Mesenchymal stem cell (in vitro differentiated cells and primary cell): ENCODE measurements at regions not wholly inside any gene's neighbourhood (a gene's known extent, or its start where the extent isn't known, plus 50 kb on each side); places are given as distances from the start of the nearest gene placed in this dataset.

Source experiments
- DNase-seq: peaks from one replicate; pipeline ENCODE4 v3.0.0-alpha.2; 2013
- H2AFZ ChIP-seq: one replicate; pipeline ENCODE4 v1.6.1; 2013; ENCODE audit warnings: low read depth, mild to moderate bottlenecking, control low read depth, inconsistent platforms, low read length, moderate library complexity
- H2AK5ac ChIP-seq: 2 replicates; pipeline ENCODE4 v1.6.1; 2013; ENCODE audit warnings: low read length, moderate library complexity, mild to moderate bottlenecking, inconsistent platforms; ENCODE audit not compliant: severe bottlenecking
- H2BK120ac ChIP-seq: one replicate; pipeline ENCODE4 v1.6.1; 2013; ENCODE audit warnings: low read depth, mild to moderate bottlenecking, inconsistent platforms, low read length, moderate library complexity
- H2BK12ac ChIP-seq, 2 experiments: one replicate each; pipeline ENCODE4 v1.6.1; 2013; ENCODE audit warnings: inconsistent platforms in 2 of 2, low read length in 2 of 2, mild to moderate bottlenecking in 2 of 2, moderate library complexity in 2 of 2, control low read depth in 1 of 2
- H2BK15ac ChIP-seq: one replicate; pipeline ENCODE4 v1.6.1; 2013; ENCODE audit warnings: mild to moderate bottlenecking, low read depth, inconsistent platforms; ENCODE audit not compliant: poor library complexity, severe bottlenecking
- H2BK5ac ChIP-seq: 2 replicates; pipeline ENCODE4 v1.6.1; 2013; ENCODE audit warnings: low read depth, mild to moderate bottlenecking, low read length, control low read depth, inconsistent platforms; ENCODE audit not compliant: poor library complexity, severe bottlenecking
- H3K14ac ChIP-seq, 2 experiments: one replicate each; pipeline ENCODE4 v1.6.1; 2013; ENCODE audit warnings: inconsistent platforms in 2 of 2, low read length in 2 of 2, control low read depth in 1 of 2, mild to moderate bottlenecking in 1 of 2, moderate library complexity in 1 of 2
- H3K18ac ChIP-seq, 2 experiments: one replicate each; pipeline ENCODE4 v1.6.1; 2013; ENCODE audit warnings: inconsistent platforms in 2 of 2, low read length in 2 of 2, control low read depth in 1 of 2, low read depth in 1 of 2, mild to moderate bottlenecking in 1 of 2
- H3K23ac ChIP-seq, 2 experiments: one replicate each; pipeline ENCODE4 v1.6.1; 2013; ENCODE audit warnings: inconsistent platforms in 2 of 2, low read length in 2 of 2, mild to moderate bottlenecking in 2 of 2, moderate library complexity in 2 of 2, control low read depth in 1 of 2
- H3K27ac ChIP-seq: 2 replicates; pipeline ENCODE4 v1.5.1; 2013; ENCODE audit warnings: mild to moderate bottlenecking, moderate library complexity, low read length, control low read depth, inconsistent platforms; ENCODE audit not compliant: poor library complexity, severe bottlenecking
- H3K27me3 ChIP-seq, 2 experiments: 2 replicates each; pipeline versions ENCODE4 v1.6.1 to v1.7.0; 2013; ENCODE audit warnings: low read length in 2 of 2, mild to moderate bottlenecking in 2 of 2, moderate library complexity in 2 of 2, control low read depth in 1 of 2, inconsistent platforms in 1 of 2; ENCODE audit not compliant: control insufficient read depth in 1 of 2, insufficient read depth in 1 of 2
- H3K36me3 ChIP-seq, 2 experiments: 2 replicates each; pipeline versions ENCODE4 v1.6.1 to v1.7.0; 2013; ENCODE audit warnings: low read length in 2 of 2, control low read depth in 1 of 2, inconsistent platforms in 1 of 2, low read depth in 1 of 2, mild to moderate bottlenecking in 1 of 2; ENCODE audit not compliant: insufficient read depth in 2 of 2, control insufficient read depth in 1 of 2
- H3K4ac ChIP-seq, 2 experiments: one replicate each; pipeline ENCODE4 v1.6.1; 2013; ENCODE audit warnings: inconsistent platforms in 2 of 2, low read length in 2 of 2, mild to moderate bottlenecking in 2 of 2, moderate library complexity in 2 of 2, control low read depth in 1 of 2, low read depth in 1 of 2
- H3K4me1 ChIP-seq: 2 replicates; pipeline ENCODE4 v1.6.1; 2013; ENCODE audit warnings: low read depth, low read length, control low read depth; ENCODE audit not compliant: control insufficient read depth, insufficient read depth
- H3K4me2 ChIP-seq: 2 replicates; pipeline ENCODE4 v1.6.1; 2013; ENCODE audit warnings: low read length, mild to moderate bottlenecking, inconsistent platforms; ENCODE audit not compliant: poor library complexity, severe bottlenecking
- H3K4me3 ChIP-seq, 2 experiments: 2 replicates each; pipeline versions ENCODE4 v1.5.1 to v1.7.0; 2013; ENCODE audit warnings: low read length in 2 of 2, mild to moderate bottlenecking in 2 of 2, control low read depth in 1 of 2, low read depth in 1 of 2; ENCODE audit not compliant: insufficient read depth in 1 of 2
- H3K79me1 ChIP-seq: replicated peaks from 2 replicates; pipeline ENCODE4 v1.6.1; 2013; ENCODE audit warnings: mild to moderate bottlenecking, control low read depth, low read length, inconsistent platforms; ENCODE audit not compliant: poor library complexity, severe bottlenecking
- H3K9ac ChIP-seq: 2 replicates; pipeline ENCODE4 v1.7.0; 2013; ENCODE audit warnings: mild to moderate bottlenecking, low read length, moderate library complexity
- H3K9me3 ChIP-seq: 2 replicates; pipeline ENCODE4 v1.7.0; 2013; ENCODE audit warnings: mild to moderate bottlenecking, low read length; ENCODE audit not compliant: control insufficient read depth
- H4K8ac ChIP-seq: one replicate; pipeline ENCODE4 v1.6.1; 2013; ENCODE audit warnings: inconsistent platforms, mild to moderate bottlenecking, low read length, moderate library complexity
- H4K91ac ChIP-seq: one replicate; pipeline ENCODE4 v1.6.1; 2013; ENCODE audit warnings: mild to moderate bottlenecking, low read length, inconsistent platforms
- WGBS: methylation state at CpG from one replicate; pipeline ENCODE4 v1.1.7; 2013; ENCODE audit warnings: mixed read lengths; 5-methylcytosine and 5-hydroxymethylcytosine counted together

DNA sequence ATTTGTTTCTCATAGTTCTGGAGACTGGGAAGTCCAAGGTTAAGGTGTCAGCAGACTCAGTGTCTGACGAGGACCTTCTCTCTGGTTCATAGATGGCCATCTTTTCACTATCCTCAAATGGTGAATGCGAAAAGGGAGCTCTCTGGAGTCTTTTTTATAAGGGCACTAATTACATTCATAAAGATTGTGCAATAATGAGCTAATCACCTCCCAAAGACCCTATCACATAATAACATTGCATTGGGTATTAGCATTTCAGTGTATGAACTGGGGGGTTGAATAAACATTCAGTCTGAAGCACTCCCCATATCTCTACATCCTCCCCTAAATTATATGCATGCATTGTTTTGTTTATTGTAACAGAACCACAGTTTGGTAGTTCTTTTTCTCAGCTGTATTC lies 1086.5 kb downstream of the CDH11 start:
- Histone ChIP-seq H3K79me1 (no peaks in the 10 kb centered on the region), H3K18ac (no peak overlapping the region), H3K4ac (no peak overlapping the region), H2BK15ac (no peak overlapping the region), H3K23ac (no peak overlapping the region), H3K4me2 (no peak overlapping the region), H3K4me1 (no peaks in the 10 kb centered on the region), H2BK12ac (no peak overlapping the region), H2BK5ac (no peak overlapping the region), H3K9ac (no peak overlapping the region), H3K27me3 (no peaks in the 10 kb centered on the region), H3K4me3 (no peak overlapping the region), H4K8ac (no peak overlapping the region), H3K27ac (no peak overlapping the region), H3K14ac (no peak overlapping the region), H2AK5ac (no peak overlapping the region), H2AFZ (no peak overlapping the region), H4K91ac (no peak overlapping the region), H3K9me3 (peaks cover 3% of the 10 kb centered on the region), H2BK120ac (no peak overlapping the region), H3K36me3 (no peaks in the 10 kb centered on the region)
- DNase-seq = no peak
- no CpG with 5 or more reads among the region's 2 CpGs for WGBS

DNA sequence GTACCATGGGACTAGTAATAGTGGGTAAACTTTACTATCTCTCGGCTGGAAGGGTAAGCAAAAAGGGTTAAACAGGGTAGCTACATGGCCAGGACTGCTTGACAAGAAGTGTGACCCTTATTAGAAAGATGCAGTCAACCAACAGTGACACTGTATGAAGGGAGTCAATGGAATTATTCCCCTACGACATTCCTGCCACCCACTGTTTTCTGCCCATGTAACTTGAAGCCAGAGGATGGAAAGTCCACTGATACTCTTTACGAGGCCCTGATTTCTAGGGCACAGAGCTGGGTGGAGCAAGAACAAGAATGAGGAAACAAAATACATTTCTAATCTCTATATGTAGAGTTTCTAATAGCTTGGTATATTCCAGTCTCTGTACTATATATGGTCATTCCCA lies 1102.5 kb downstream of the CDH11 start:
- no peak overlapping the region for H3K14ac ChIP-seq
- H3K18ac ChIP-seq = no peak overlapping the region
- H3K9me3 ChIP-seq = no peaks in the 10 kb centered on the region
- H2BK12ac ChIP-seq = no peak overlapping the region
- WGBS = 78% methylated on average over 2 of the region's 3 CpGs
- no peak overlapping the region for H3K4ac ChIP-seq
- no peak overlapping the region for H2BK15ac ChIP-seq
- H2BK120ac ChIP-seq = no peak overlapping the region
- no peak overlapping the region for H2AK5ac ChIP-seq
- H3K9ac ChIP-seq = no peak overlapping the region
- no peaks in the 10 kb centered on the region for H3K36me3 ChIP-seq
- no peaks in the 10 kb centered on the region for H3K27me3 ChIP-seq
- no peak overlapping the region for H3K27ac ChIP-seq
- DNase-seq = no peak
- H3K4me3 ChIP-seq = no peak overlapping the region
- H3K4me1 ChIP-seq = no peaks in the 10 kb centered on the region
- H4K91ac ChIP-seq = no peak overlapping the region
- H2AFZ ChIP-seq = no peak overlapping the region
- no peak overlapping the region for H3K23ac ChIP-seq
- H4K8ac ChIP-seq = no peak overlapping the region
- no peak overlapping the region for H2BK5ac ChIP-seq
- no peak overlapping the region for H3K4me2 ChIP-seq
- H3K79me1 ChIP-seq = no peaks in the 10 kb centered on the region

DNA sequence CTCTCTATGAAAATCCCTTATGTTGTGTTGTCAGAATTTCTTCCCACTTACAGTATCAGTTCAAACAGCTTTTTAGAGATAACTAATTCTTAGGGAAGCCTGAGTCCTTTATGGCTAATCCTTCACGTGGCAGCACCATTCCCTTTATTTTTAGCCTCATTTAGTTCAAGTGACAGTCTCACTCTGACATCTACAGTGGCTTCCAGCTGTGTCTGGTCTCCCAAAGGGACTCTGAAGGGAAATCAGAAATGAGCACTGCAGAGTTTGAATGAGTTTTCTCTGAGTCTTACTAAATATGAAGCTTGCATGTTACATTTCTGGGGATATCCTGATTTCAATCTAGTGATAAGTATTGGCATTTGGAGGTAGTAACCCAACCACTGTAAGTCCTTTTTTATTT lies 1104.1 kb downstream of the CDH11 start:
- H3K14ac ChIP-seq = no peak overlapping the region
- H2AK5ac ChIP-seq = no peak overlapping the region
- no peak overlapping the region for H3K4me3 ChIP-seq
- no peaks in the 10 kb centered on the region for H3K27me3 ChIP-seq
- no peak overlapping the region for H2BK12ac ChIP-seq
- no peak overlapping the region for H3K4ac ChIP-seq
- no peaks in the 10 kb centered on the region for H3K4me1 ChIP-seq
- H3K27ac ChIP-seq = no peak overlapping the region
- H4K8ac ChIP-seq = no peak overlapping the region
- no peak overlapping the region for H2AFZ ChIP-seq
- no peaks in the 10 kb centered on the region for H3K9me3 ChIP-seq
- no peak for DNase-seq
- H4K91ac ChIP-seq = no peak overlapping the region
- H3K79me1 ChIP-seq = no peaks in the 10 kb centered on the region
- no peak overlapping the region for H2BK15ac ChIP-seq
- H2BK120ac ChIP-seq = no peak overlapping the region
- 10% methylated on average over 1 of the region's 1 CpG for WGBS
- H3K23ac ChIP-seq = no peak overlapping the region
- no peak overlapping the region for H3K9ac ChIP-seq
- no peak overlapping the region for H2BK5ac ChIP-seq
- no peak overlapping the region for H3K18ac ChIP-seq
- H3K4me2 ChIP-seq = no peak overlapping the region
- H3K36me3 ChIP-seq = no peaks in the 10 kb centered on the region

DNA sequence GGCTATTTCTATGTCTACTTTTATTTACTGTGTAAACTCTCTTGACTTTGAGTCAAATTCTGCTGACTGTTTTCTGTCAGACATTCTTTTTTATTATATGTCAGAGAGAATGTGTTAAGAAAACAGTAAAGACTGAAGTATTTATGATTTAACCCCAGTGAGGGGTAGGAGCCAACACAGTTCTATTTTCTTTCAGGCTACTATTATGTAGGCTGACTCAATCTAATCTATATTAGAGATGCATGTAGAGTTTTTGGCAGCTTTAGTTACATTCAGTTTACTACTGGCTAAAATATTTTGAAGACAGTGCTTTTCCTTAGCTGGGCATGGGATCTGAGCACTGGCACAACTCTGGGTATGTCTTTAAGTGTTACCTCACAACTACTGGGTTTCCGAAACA lies 1108.0 kb downstream of the CDH11 start:
- no peak overlapping the region for H3K4ac ChIP-seq
- no peak overlapping the region for H3K14ac ChIP-seq
- H2BK5ac ChIP-seq = no peak overlapping the region
- peak overlapping the region in 1 of 2 experiments; percentile 17 for H3K4me3 ChIP-seq
- H2BK12ac ChIP-seq = no peak overlapping the region
- no peak overlapping the region for H3K4me2 ChIP-seq
- H3K18ac ChIP-seq = no peak overlapping the region
- H3K27me3 ChIP-seq = no peaks in the 10 kb centered on the region
- no peaks in the 10 kb centered on the region for H3K4me1 ChIP-seq
- H3K79me1 ChIP-seq = no peaks in the 10 kb centered on the region
- H3K9me3 ChIP-seq = no peaks in the 10 kb centered on the region
- no CpG with 5 or more reads among the region's 1 CpG for WGBS
- no peak overlapping the region for H2AK5ac ChIP-seq
- no peak for DNase-seq
- H3K23ac ChIP-seq = no peak overlapping the region
- no peak overlapping the region for H2BK120ac ChIP-seq
- H4K91ac ChIP-seq = no peak overlapping the region
- H3K27ac ChIP-seq = peak overlapping the region; percentile 7
- no peak overlapping the region for H4K8ac ChIP-seq
- H3K36me3 ChIP-seq = no peaks in the 10 kb centered on the region
- no peak overlapping the region for H3K9ac ChIP-seq
- no peak overlapping the region for H2BK15ac ChIP-seq
- H2AFZ ChIP-seq = no peak overlapping the region
